ENCODE measurements at regions not wholly inside any gene's neighbourhood (a gene's known extent, or its start where the extent isn't known, plus 50 kb on each side); places are given as distances from the start of the nearest gene placed in this dataset.

DNA sequence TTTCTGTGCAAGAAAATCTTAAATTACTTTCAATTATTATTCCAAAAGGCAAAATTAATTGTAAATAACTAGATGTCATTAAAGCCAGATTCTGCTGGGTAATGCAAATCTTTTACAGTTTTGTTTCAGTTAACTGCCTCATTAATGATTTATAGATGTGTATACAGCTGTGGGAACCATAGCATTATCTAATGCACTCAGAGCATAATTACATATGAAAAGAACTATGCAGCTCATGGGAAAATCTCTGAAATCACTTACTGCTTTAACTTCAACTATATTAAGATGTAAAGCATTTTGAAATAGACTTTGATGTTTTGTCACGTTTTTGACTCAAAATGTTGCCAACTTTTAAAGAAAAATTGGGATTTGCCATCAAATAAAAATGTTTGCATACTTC, 630.3 kb upstream of the KLHL4 start:
- ChIA-PET POLR2A (no interaction called here), CTCF (no interaction called here)
- DNase-seq (ENCODE audit: extremely low spot score) = no peak
- TF ChIP-seq FOXM1 (IDR thresholded peaks at IDR 0.05; ENCODE audit: borderline replicate concordance) (no peak), ELF4 (IDR thresholded peaks at IDR 0.05) (no peak), ZNF384 (IDR thresholded peaks at IDR 0.05) (no peak), L3MBTL2 (conservative IDR thresholded peaks at IDR 0.05) (no peak), TARDBP (IDR thresholded peaks at IDR 0.05) (no peak), FOXK2 (IDR thresholded peaks at IDR 0.05) (no peak), FOXA1 (IDR thresholded peaks at IDR 0.05) (no peak), NFRKB (IDR thresholded peaks at IDR 0.05) (no peak), SP1 (IDR thresholded peaks at IDR 0.05) (no peak), HDGF (IDR thresholded peaks at IDR 0.05; ENCODE audit: borderline replicate concordance) (no peak), BHLHE40 (IDR thresholded peaks at IDR 0.05; ENCODE audit: borderline replicate concordance) (no peak)

DNA sequence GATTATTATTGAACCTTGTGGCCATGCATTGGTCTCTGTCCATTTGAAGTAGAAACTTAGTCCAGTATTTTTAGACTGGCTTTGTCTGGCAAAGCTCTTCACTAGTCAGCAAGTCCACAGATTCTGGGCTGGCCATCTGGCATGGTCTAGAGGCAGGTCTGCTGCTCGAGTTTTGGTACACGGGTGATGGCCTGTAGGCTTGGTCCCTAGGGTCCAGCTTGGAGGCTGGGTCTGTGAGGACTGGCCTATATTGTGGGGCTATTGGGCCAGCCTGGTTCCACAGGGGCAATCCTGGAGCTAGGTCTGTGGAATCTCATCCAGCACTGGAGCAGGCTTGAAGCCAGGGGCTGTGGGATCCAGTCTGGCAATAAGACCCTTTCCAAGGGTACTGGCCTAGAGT, 607.6 kb upstream of the KLHL4 start:
- no peak for DNase-seq (ENCODE audit: extremely low spot score)
- TF ChIP-seq ZNF384 (IDR thresholded peaks at IDR 0.05) = no peak
- TF ChIP-seq FOXM1 (IDR thresholded peaks at IDR 0.05; ENCODE audit: borderline replicate concordance) = no peak
- no peak for TF ChIP-seq BHLHE40 (IDR thresholded peaks at IDR 0.05; ENCODE audit: borderline replicate concordance)
- TF ChIP-seq LEF1 (IDR thresholded peaks at IDR 0.05; ENCODE audit: borderline replicate concordance) = no peak
- no peak for TF ChIP-seq TARDBP (IDR thresholded peaks at IDR 0.05)
- TF ChIP-seq ELF4 (IDR thresholded peaks at IDR 0.05) = no peak
- no peak for TF ChIP-seq NFRKB (IDR thresholded peaks at IDR 0.05)
- TF ChIP-seq FOXK2 (IDR thresholded peaks at IDR 0.05) = no peak
- TF ChIP-seq SUZ12 (IDR thresholded peaks at IDR 0.05) = no peak
- TF ChIP-seq, protein P1, sequence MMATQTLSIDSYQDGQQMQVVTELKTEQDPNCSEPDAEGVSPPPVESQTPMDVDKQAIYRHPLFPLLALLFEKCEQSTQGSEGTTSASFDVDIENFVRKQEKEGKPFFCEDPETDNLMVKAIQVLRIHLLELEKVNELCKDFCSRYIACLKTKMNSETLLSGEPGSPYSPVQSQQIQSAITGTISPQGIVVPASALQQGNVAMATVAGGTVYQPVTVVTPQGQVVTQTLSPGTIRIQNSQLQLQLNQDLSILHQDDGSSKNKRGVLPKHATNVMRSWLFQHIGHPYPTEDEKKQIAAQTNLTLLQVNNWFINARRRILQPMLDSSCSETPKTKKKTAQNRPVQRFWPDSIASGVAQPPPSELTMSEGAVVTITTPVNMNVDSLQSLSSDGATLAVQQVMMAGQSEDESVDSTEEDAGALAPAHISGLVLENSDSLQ (IDR thresholded peaks at IDR 0.05) = no peak
- no peak for TF ChIP-seq L3MBTL2 (conservative IDR thresholded peaks at IDR 0.05)
- TF ChIP-seq CTBP1 (IDR thresholded peaks at IDR 0.05; ENCODE audit: borderline replicate concordance) = no peak
- no peak for TF ChIP-seq SP1 (IDR thresholded peaks at IDR 0.05)
- no peak for TF ChIP-seq ARNT (IDR thresholded peaks at IDR 0.05)
- TF ChIP-seq HDGF (IDR thresholded peaks at IDR 0.05; ENCODE audit: borderline replicate concordance) = no peak
- CTCF ChIA-PET = no interaction called here
- POLR2A ChIA-PET = no interaction called here

DNA sequence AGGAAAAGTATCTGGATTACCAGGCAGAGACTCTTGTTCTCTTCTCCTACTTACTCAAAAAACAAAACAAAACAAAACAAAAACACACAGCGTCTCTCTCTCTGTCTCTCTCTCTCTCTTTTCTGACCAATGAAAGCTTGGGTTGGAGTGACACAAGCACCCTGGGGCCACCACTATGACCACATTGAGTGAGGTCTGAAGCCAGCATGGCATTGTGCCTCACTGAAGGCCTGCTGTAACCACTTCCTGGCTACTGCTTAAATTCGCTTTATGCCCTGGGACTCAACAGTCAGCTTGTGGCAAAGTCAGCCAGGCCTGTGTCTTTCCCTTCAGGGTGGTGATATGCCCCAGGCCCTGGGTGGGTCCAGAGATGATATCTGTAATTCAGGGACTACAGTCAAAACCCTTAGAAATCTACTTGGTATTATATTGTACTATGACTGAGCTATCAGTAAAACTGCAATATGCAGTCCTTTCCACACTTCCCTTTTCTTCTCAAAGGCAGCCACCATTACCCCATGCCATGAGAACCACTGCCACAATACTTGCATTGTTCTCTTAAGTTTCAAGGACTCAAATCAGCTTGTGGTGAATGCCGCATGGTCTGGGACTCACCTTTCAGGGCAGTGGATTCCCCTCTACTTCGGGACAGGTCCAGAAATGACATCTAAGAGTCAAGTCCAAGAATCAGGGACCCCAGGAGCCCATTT, 606.8 kb upstream of the KLHL4 start:
- DNase-seq (ENCODE audit: extremely low spot score) = no peak
- CTCF ChIA-PET = no interaction called here
- POLR2A ChIA-PET = no interaction called here
- TF ChIP-seq CTBP1 (IDR thresholded peaks at IDR 0.05; ENCODE audit: borderline replicate concordance) (no peak), LEF1 (IDR thresholded peaks at IDR 0.05; ENCODE audit: borderline replicate concordance) (no peak), ARNT (IDR thresholded peaks at IDR 0.05) (no peak), SP1 (IDR thresholded peaks at IDR 0.05) (no peak), TARDBP (IDR thresholded peaks at IDR 0.05) (no peak), SUZ12 (IDR thresholded peaks at IDR 0.05) (no peak), ZNF384 (IDR thresholded peaks at IDR 0.05) (no peak), BHLHE40 (IDR thresholded peaks at IDR 0.05; ENCODE audit: borderline replicate concordance) (no peak)

DNA sequence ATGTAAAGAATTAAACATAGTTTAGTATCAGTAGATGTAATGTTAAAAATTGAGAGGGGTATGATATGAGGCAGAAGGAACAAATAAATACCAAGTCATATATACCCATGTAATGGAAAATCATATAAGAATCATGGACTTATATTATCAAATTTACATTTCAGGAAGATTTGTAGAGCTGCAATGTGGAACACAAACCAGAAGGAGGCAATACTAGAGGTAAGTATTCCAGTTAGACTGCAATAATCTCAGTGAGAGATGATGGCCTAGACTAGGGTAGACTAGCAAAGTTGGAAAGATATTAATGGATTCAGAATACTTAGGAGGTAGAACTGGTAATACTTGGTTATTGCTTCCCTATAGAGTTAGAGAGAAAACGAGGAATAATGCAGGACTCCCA, 603.0 kb upstream of the KLHL4 start:
- CTCF ChIA-PET = no interaction called here
- POLR2A ChIA-PET = no interaction called here
- no peak for DNase-seq (ENCODE audit: extremely low spot score)
- TF ChIP-seq, protein P1 (IDR thresholded peaks at IDR 0.05) = no peak

DNA sequence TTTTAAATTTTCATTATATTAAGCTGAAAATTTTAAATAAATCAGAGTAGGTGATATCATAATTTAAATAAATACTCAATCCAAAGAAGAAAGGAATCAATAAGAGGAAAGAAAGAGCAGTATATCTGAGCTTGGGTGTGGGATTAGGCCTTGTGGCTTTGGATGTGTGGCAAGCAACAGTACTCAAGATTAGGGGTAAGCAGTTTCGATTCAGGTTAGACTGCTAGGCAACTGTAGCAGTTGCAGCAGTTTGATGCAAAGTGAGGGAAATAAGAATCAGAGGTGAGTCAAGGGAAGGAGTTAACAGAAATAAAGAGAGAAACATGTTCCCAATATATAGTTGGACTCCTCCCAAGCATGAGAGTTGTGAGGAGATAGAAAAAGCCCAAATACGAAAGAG, 599.6 kb upstream of the KLHL4 start:
- ChIA-PET CTCF (no interaction called here), POLR2A (no interaction called here)
- DNase-seq (ENCODE audit: extremely low spot score) = no peak
- TF ChIP-seq CTBP1 (IDR thresholded peaks at IDR 0.05; ENCODE audit: borderline replicate concordance) = no peak
- no peak for TF ChIP-seq FOXK2 (IDR thresholded peaks at IDR 0.05)
- TF ChIP-seq, protein P1 (IDR thresholded peaks at IDR 0.05) = no peak
- no peak for TF ChIP-seq SP1 (IDR thresholded peaks at IDR 0.05)
- no peak for TF ChIP-seq FOXM1 (IDR thresholded peaks at IDR 0.05; ENCODE audit: borderline replicate concordance)
- TF ChIP-seq NFRKB (IDR thresholded peaks at IDR 0.05) = no peak
- no peak for TF ChIP-seq HDGF (IDR thresholded peaks at IDR 0.05; ENCODE audit: borderline replicate concordance)
- no peak for TF ChIP-seq TARDBP (IDR thresholded peaks at IDR 0.05)
- TF ChIP-seq ARNT (IDR thresholded peaks at IDR 0.05) = no peak
- no peak for TF ChIP-seq SUZ12 (IDR thresholded peaks at IDR 0.05)
- no peak for TF ChIP-seq FOXA1 (IDR thresholded peaks at IDR 0.05)
- no peak for TF ChIP-seq ELF4 (IDR thresholded peaks at IDR 0.05)
- TF ChIP-seq LEF1 (IDR thresholded peaks at IDR 0.05; ENCODE audit: borderline replicate concordance) = no peak

DNA sequence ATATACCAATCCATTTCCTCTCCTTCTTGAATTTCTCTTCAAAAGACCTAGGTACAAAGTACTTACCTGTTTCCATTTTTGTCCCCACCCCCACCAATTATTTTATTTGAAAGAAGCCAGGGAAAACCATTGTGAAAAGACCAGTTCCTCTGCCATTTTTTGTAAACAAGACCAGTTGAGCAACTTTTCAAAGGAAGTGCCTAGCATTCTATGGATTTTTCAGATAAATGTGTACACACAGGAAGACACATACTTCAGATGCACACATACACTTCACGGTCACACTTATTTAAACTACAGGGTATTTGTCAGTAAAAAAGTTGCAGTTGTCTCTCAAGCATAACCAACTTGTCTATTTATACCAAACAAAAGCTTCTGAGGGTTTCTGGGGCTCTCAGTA, 587.2 kb upstream of the KLHL4 start:
- no peak for TF ChIP-seq FOXM1 (IDR thresholded peaks at IDR 0.05; ENCODE audit: borderline replicate concordance)
- TF ChIP-seq, protein P1 (IDR thresholded peaks at IDR 0.05) = no peak
- no peak for TF ChIP-seq HDGF (IDR thresholded peaks at IDR 0.05; ENCODE audit: borderline replicate concordance)
- TF ChIP-seq BHLHE40 (IDR thresholded peaks at IDR 0.05; ENCODE audit: borderline replicate concordance) = no peak
- no peak for TF ChIP-seq FOXK2 (IDR thresholded peaks at IDR 0.05)
- no peak for TF ChIP-seq SP1 (IDR thresholded peaks at IDR 0.05)
- TF ChIP-seq ELF4 (IDR thresholded peaks at IDR 0.05) = no peak
- no peak for TF ChIP-seq L3MBTL2 (conservative IDR thresholded peaks at IDR 0.05)
- no peak for TF ChIP-seq FOXA1 (IDR thresholded peaks at IDR 0.05)
- TF ChIP-seq SUZ12 (IDR thresholded peaks at IDR 0.05) = no peak
- TF ChIP-seq TARDBP (IDR thresholded peaks at IDR 0.05) = no peak
- no peak for TF ChIP-seq CTBP1 (IDR thresholded peaks at IDR 0.05; ENCODE audit: borderline replicate concordance)
- no peak for TF ChIP-seq ARNT (IDR thresholded peaks at IDR 0.05)
- ChIA-PET POLR2A (no interaction called here), CTCF (no interaction called here)
- DNase-seq (ENCODE audit: extremely low spot score) = no peak
